ENCODE measurements at regions not wholly inside any gene's neighbourhood (a gene's known extent, or its start where the extent isn't known, plus 50 kb on each side); places are given as distances from the start of the nearest gene placed in this dataset.

DNA sequence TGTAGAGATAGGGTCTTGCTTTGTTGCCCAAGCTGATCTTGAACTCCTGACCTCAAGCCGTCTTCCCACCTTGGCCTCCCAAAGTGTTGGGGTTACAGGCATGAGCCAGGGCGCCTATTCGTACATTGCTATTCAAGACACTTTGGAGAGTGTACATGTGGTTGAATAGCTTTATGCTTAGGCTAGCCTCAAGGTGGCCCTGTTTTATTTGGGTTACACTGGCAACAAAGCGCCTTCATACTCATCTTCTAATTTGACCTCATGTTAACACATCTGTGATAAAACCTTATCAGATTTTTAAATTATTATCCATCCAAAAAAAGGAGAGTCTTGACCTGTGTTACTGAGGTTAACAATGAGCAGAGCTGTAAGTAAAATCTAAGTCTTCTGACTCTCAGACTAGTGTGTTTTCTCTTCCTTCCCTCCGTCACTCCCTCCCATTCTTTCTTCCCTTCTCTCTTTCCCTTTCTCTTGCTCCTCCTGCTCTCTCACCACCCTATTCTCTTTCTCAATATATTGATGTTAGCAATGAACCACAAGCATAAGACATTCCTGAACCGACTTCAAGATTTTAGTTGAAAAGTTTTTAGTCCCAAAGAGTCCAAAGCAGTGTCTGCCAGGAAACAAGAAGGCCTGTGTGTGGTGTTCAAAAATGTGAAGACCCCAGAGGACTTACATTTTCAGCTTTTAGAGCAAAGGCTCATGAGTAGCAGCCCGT lies 603.7 kb upstream of the CFAP20DC start:
- DNase-seq (no peak), ATAC-seq (peak in 3 of 4 donors; percentile 39 to 60 (median 41))
- no peaks in the 10 kb centered on the region for H3K27me3 ChIP-seq
- TF ChIP-seq, protein P1, sequence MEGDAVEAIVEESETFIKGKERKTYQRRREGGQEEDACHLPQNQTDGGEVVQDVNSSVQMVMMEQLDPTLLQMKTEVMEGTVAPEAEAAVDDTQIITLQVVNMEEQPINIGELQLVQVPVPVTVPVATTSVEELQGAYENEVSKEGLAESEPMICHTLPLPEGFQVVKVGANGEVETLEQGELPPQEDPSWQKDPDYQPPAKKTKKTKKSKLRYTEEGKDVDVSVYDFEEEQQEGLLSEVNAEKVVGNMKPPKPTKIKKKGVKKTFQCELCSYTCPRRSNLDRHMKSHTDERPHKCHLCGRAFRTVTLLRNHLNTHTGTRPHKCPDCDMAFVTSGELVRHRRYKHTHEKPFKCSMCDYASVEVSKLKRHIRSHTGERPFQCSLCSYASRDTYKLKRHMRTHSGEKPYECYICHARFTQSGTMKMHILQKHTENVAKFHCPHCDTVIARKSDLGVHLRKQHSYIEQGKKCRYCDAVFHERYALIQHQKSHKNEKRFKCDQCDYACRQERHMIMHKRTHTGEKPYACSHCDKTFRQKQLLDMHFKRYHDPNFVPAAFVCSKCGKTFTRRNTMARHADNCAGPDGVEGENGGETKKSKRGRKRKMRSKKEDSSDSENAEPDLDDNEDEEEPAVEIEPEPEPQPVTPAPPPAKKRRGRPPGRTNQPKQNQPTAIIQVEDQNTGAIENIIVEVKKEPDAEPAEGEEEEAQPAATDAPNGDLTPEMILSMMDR (IDR thresholded peaks at IDR 0.05), result no peak
- TF ChIP-seq POLR2A (IDR thresholded peaks at IDR 0.05), result no peak
- H3K9me3 ChIP-seq, result peaks cover 0 to 27% (median 15%) of the 10 kb centered on the region in 12 donors
- intact Hi-C loops (cut with DNase I), result no loop called here
- peaks cover 0 to 4% (median 0%) of the 10 kb centered on the region in 12 donors for H3K4me1 ChIP-seq
- 81 to 87% (median 83%) methylated on average over 7 of the region's 7 CpGs for WGBS, 4 donors
- peak overlapping the region in 5 of 12 donors; percentile 16 to 64 (median 45) for H3K27ac ChIP-seq
- H3K36me3 ChIP-seq, result no peaks in the 10 kb centered on the region
- H3K4me3 ChIP-seq, result peak overlapping the region in 2 of 12 donors; percentile 5 to 30

DNA sequence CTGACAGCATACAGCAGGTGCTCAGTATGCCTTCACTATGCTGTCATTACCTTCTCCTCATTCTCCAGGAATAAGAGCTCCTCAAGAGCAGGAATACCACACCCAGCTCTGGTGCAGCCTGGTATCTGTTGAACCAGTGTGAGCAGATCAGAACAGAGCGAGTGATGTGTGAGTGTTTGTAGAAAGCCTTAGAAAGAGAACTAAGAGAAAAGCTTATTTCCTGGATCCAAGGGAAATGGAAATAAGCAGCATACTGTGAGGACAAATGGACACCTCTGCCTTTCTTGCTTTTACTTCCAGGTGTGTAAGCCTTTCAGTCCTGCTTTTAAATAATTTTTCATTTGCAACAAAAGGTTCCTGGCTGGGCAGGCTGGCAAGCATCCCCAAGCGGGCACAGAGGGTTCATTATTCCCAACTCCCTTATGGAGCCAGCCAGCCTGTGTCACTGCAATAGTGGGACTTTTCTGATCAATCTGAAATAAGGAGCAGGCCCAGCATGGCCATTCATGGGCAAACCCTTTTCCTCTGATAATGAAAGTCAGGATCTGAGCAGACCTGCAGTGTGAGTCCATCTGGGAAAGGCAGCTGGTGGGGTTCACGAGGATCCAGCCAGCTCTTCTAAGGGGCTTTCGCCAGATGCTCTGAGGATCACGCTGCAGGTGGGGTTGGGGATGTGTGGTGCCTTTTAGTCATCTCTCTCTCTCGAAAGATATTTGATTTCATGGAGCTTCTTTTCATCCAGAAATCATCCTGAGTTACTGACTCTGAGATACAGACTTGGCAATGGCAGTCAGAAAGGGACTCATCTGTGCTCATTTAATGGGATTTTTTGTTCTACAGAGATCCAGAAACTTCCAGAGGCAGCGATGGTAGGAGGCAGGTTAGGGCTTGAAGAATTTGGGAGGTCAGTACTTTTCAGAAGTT lies 594.9 kb upstream of the CFAP20DC start:
- DNase-seq (no peak), ATAC-seq (no peak)
- no peak overlapping the region for H3K4me3 ChIP-seq
- TF ChIP-seq POLR2A (IDR thresholded peaks at IDR 0.05), result no peak
- TF ChIP-seq, protein P1 (IDR thresholded peaks at IDR 0.05), result no peak
- intact Hi-C loops (cut with DNase I), result no loop called here
- peaks cover 0 to 4% (median 0%) of the 10 kb centered on the region in 12 donors for H3K4me1 ChIP-seq
- no peak overlapping the region for H3K27ac ChIP-seq
- no peaks in the 10 kb centered on the region for H3K36me3 ChIP-seq
- peaks cover 0 to 19% (median 6%) of the 10 kb centered on the region in 12 donors for H3K9me3 ChIP-seq
- 78 to 89% (median 80%) methylated on average over 7 of the region's 7 CpGs for WGBS, 4 donors
- H3K27me3 ChIP-seq, result no peaks in the 10 kb centered on the region

DNA sequence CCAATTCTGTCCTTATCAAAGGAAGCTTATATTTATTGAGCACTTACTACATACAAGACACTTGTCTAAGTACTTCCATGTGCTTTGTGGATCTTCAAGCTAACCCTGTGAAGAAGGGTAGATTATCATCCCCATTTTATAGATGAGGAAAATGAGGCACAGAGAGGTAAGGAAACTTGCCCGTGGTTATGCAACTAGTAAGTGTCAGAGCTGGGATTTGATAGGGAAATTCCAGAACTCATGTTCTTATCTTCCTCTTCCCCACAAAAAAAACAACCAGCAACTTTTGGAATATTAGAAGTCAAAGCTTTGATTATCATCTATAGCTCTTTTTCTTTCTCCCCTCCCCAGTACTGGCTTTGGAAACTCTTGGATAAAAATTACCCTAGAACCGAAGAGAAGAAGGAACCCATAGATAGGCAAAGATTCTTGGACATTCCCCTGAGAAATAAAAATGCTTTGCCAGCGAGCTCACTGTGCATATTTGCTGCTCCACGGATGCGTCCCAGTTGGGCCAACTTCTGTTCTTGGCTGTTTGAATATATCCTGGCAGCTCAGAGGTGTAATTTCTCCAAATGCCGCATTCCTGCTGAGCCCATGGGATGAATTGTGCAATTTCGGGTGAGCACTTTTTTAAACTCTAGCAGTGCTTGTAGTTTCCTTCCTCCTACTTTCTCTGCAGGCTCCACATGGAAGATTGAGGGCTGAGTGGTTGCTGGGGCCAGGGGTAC lies 591.5 kb upstream of the CFAP20DC start:
- Histone ChIP-seq H3K27me3 (no peaks in the 10 kb centered on the region), H3K27ac (peak overlapping the region in 1 of 12 donors; percentile 15), H3K4me1 (peaks cover 0 to 4% (median 0%) of the 10 kb centered on the region in 12 donors), H3K4me3 (no peak overlapping the region), H3K9me3 (no peaks in the 10 kb centered on the region), H3K36me3 (no peaks in the 10 kb centered on the region)
- DNase-seq (peak in 4 of 5 donors; percentile 19 to 59 (median 36)), ATAC-seq (peak; percentile 73 to 87 (median 80))
- intact Hi-C loops (cut with DNase I), result no loop called here
- TF ChIP-seq POLR2A (IDR thresholded peaks at IDR 0.05), result no peak
- TF ChIP-seq, protein P1 (IDR thresholded peaks at IDR 0.05), result no peak
- 46 to 65% (median 51%) methylated on average over 7 of the region's 7 CpGs for WGBS, 4 donors

Data from heart left ventricle (tissue), 16 donors.